ENCODE measurements at regions not wholly inside any gene's neighbourhood (a gene's known extent, or its start where the extent isn't known, plus 50 kb on each side); places are given as distances from the start of the nearest gene placed in this dataset.
"Not testable (repeated sequence)": the region's sequence is repeated elsewhere in the genome, so short reads cannot be mapped to it uniquely, and the experiment has no call there.

DNA sequence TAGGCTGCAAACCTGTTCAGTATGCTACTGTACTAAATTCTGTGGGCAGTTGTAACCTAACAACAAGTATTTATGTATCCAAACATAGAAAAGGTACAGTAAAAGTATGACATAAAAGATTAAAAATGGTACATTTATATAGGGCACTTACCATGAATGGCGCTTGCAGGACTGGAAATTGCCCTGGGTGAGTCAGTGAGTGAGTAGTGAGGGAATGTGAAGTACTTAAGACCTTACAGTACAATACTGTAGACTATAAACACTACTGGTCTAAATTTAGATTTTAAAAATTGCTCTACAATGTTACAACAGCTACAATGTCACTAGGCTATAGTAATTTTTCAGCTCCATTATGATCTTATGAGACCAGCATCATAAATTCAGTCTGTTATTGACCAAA is 146.0 kb upstream of the GNAI1 start:
- TF ChIP-seq, protein P1, sequence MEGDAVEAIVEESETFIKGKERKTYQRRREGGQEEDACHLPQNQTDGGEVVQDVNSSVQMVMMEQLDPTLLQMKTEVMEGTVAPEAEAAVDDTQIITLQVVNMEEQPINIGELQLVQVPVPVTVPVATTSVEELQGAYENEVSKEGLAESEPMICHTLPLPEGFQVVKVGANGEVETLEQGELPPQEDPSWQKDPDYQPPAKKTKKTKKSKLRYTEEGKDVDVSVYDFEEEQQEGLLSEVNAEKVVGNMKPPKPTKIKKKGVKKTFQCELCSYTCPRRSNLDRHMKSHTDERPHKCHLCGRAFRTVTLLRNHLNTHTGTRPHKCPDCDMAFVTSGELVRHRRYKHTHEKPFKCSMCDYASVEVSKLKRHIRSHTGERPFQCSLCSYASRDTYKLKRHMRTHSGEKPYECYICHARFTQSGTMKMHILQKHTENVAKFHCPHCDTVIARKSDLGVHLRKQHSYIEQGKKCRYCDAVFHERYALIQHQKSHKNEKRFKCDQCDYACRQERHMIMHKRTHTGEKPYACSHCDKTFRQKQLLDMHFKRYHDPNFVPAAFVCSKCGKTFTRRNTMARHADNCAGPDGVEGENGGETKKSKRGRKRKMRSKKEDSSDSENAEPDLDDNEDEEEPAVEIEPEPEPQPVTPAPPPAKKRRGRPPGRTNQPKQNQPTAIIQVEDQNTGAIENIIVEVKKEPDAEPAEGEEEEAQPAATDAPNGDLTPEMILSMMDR (IDR thresholded peaks at IDR 0.05; ENCODE audit: insufficient read depth, missing control alignments): no peak
- FAIRE-seq (no peak), DNase-seq (ENCODE audit: insufficient read length, low spot score) (no peak)

DNA sequence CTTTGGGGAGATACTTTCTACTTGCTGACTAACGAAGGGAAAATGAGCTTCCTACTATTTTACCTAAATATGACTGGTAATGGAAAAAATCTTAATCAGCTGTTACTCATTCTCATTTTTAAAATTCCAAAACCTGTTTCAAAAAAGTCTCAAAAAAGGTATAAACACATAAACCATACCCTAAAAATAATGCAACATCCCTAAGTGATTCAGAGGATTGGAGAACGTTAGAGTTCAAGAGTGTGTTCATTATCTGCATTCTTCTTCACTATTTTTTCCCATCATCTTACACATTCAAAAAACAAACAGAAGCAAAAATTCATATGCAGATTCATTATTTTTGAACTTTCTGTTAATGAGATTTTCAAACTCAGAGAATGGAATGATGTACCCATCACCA is 150.4 kb upstream of the GNAI1 start:
- DNase-seq (ENCODE audit: insufficient read length, low spot score): no peak

DNA sequence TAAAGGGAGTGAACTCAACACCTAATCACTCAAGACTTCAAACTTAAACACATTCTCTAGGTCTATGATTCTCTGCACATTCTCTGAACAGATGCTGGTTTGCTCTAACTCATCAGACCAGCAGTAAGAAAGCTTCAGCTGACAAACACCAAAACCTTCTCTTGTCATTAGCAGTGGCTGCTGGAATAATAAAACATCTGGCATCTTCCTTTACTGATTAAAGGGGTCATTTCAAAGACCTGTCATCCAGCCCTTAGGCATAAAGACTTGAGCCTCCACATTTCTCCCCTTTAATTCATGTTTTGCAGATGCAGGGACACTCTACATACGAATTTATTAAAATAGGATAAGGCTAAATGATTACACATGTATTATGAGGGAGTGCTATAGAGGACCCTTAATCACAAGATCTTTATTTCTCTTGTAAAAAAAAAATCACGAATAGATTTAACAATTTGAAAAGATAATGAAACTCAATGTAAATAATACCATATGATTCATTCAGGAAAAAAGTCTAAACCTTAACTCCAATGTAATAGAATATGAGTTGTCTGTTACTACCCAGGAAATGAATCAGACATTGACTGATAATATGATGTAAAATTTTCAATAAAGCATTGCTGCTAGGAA is 152.4 kb upstream of the GNAI1 start:
- FAIRE-seq (peak; percentile 80), DNase-seq (ENCODE audit: insufficient read length, low spot score) (no peak)
- TF ChIP-seq, protein P1 (IDR thresholded peaks at IDR 0.05; ENCODE audit: insufficient read depth, missing control alignments): no peak

More for the DNA sequence above, 150.4 kb upstream of the GNAI1 start:
- TF ChIP-seq, protein P1 (IDR thresholded peaks at IDR 0.05; ENCODE audit: insufficient read depth, missing control alignments): no peak
- FAIRE-seq: peak; percentile 21

DNA sequence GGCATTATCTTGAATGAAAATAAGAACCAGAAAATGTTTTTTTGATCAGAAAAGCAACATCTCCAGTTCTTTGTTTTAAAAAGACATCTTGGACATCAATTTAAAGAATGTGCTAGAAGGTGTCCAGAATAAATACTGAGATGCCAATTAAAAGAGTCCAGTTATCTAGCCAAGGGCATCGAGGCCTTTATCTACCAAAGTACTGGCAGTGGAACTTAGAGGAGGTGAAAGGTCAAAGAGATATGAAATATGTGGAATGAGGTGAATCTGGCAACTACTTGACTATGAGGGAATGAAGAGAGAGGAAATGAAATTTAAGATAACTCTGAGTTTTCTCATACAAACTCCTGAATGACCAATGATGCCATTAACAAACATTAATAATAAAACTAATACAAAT is 154.3 kb upstream of the GNAI1 start:
- no peak for FAIRE-seq
- no peak for DNase-seq (ENCODE audit: insufficient read length, low spot score)
- TF ChIP-seq, protein P1 (IDR thresholded peaks at IDR 0.05; ENCODE audit: insufficient read depth, missing control alignments): no peak

DNA sequence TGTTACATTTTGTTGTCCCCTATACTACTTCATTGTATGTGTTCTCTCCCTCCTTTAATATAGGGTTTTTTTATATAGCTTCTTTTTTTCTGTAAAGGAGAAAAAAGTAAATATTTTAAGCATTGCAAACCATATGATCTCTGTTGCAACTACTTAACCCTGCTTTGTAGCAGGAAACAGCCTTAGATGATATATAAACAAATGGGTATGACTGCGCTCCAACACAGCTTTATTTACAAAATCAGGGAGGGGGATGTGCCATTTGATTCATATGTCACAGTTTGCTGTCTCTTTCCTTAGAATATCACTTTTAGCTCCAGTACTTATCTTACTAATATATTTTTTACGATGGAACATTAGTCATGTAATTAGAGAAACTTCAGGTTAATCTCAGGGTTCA is 155.2 kb upstream of the GNAI1 start:
- FAIRE-seq (no peak), DNase-seq (ENCODE audit: insufficient read length, low spot score) (no peak)
- TF ChIP-seq, protein P1 (IDR thresholded peaks at IDR 0.05; ENCODE audit: insufficient read depth, missing control alignments): no peak

DNA sequence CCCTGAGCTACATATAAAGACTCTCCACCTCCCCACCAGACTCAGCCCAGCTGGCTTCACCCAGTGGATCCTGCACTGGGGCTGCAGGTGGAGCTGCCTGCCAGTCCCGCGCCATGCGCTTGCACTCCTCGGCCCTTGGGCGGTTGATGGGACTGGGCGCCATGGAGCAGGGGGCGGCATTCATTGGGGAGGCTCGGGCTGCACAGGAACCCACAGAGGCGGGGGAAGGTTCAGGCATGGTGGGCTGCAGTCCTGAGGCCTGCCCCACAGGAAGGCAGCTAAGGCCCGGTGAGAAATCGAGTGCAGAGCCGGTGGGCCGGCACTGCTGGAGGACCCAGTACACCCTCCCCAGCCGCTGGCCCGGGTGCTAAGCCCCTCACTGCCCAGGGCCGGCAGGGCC is 157.2 kb upstream of the GNAI1 start:
- no peak for DNase-seq (ENCODE audit: insufficient read length, low spot score)
- TF ChIP-seq, protein P1 (IDR thresholded peaks at IDR 0.05; ENCODE audit: insufficient read depth, missing control alignments): no peak
- no peak for FAIRE-seq

DNA sequence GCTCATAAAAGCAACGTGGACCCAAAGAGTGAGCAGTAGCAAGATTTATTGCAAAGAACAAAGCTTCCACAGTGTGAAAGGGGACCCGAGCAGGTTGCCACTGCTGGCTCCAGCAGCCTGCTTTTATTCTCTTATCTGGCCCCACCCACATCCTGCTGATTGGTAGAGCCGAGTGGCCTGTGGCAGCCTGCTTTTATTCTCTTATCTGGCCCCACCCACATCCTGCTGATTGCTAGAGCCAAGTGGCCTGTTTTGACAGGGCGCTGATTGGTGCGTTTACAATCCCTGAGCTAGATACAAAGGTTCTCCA is 158.0 kb upstream of the GNAI1 start:
- FAIRE-seq; DNase-seq (ENCODE audit: insufficient read length, low spot score): not testable (repeated sequence)

DNA sequence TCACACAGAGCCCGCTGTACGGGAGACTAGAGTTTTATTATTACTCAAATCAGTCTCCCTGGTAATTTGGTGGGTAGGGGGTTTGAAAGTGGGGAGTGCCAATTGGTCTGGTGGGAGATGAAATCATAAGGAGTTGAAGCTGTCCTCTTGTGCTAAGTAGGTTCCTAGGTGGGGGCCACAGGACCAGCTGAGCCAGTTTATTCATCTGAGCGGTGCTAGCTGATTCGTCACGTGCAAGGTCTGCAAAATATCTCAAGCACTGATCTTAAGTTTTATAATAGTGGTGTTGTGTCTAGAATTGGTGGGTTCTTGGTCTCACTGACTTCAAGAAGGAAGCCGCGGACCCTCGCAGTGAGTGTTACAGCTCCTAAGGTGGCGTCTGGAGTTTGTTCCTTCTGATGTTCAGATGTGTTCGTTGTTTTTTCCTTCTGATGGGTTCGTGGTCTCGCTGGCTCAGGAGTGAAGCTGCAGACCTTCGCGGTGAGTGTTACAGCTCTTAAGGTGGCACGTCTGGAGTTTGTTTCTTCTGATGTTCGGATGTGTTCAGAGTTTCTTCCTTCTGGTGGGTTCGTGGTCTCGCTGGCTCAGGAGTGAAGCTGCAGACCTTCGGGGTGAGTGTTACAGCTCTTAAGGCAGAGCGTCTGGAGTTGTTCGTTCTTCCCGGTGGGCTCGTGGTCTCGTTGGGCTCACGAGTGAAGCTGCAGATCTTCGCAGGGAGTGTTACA is 158.5 kb upstream of the GNAI1 start:
- DNase-seq (ENCODE audit: insufficient read length, low spot score); FAIRE-seq: not testable (repeated sequence)
